IPS-18c (cell line): ENCODE measurements at regions not wholly inside any gene's neighbourhood (a gene's known extent, or its start where the extent isn't known, plus 50 kb on each side); places are given as distances from the start of the nearest gene placed in this dataset.

ENCODE experiments used
- H3K4me3 ChIP-seq: 2 replicates; pipeline ENCODE4 v1.7.0; 2013; ENCODE audit warnings: low read depth, mild to moderate bottlenecking, low read length, moderate library complexity; ENCODE audit not compliant: insufficient read depth
- H3K9me3 ChIP-seq: one replicate; pipeline ENCODE4 v1.6.1; 2013; ENCODE audit warnings: mild to moderate bottlenecking, low read length, moderate library complexity; ENCODE audit not compliant: control insufficient read depth, insufficient read depth

GRCh38 chr11:70696564-70696963 is 298.2 kb downstream of the CTTN start:
- Histone ChIP-seq H3K4me3 (no peak overlapping the region), H3K9me3 (no peaks in the 10 kb centered on the region)

DNA sequence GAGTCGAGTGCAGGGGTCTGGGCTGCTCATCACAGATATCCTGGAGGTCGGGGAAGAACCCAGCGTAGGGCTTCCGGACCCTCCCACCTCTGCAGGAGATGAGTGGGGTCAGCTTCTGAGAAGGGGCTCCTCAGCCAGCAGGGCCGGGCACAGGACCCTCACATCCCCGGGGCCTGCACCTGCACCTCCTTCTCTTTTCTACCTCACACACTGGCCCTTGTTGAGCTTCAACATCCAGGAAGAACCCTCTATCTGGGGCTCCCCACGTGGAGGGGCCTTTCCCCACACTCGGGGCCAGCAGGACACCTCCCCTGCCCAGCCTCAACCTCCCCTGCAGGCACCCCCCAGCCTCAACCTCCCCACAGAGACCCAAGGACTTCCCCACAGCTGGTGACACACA is 299.4 kb downstream of the CTTN start:
- no peak overlapping the region for H3K4me3 ChIP-seq
- H3K9me3 ChIP-seq, result no peaks in the 10 kb centered on the region

- H3K9me3 ChIP-seq, result no peaks in the 10 kb centered on the region
- no peak overlapping the region for H3K4me3 ChIP-seq
Measured at GRCh38 chr11:70698871-70699270, 300.5 kb downstream of the CTTN start.

- H3K9me3 ChIP-seq, result no peaks in the 10 kb centered on the region
- H3K4me3 ChIP-seq, result no peak overlapping the region
Measured at GRCh38 chr11:70699294-70700221, 301.2 kb downstream of the CTTN start.

DNA sequence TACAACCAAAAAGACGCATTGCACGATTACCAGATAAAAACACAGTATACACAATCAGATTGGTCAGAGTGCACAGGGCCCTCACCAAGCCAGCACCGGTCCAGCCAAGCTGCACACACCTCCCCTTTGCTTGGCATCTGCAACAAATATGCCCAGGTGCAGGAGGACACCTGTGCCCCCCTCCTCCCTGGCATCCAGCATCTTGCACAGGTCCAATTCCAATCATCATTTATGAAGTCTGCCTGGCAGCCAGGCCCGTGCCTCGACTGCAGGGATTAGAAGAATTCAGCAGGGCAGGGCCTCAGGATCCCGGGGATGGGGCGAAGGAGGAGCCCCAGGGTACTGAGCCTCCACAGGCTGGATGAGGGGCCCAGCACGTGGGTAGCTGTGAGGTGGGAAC is 302.1 kb downstream of the CTTN start:
- H3K4me3 ChIP-seq, result no peak overlapping the region
- no peaks in the 10 kb centered on the region for H3K9me3 ChIP-seq

DNA sequence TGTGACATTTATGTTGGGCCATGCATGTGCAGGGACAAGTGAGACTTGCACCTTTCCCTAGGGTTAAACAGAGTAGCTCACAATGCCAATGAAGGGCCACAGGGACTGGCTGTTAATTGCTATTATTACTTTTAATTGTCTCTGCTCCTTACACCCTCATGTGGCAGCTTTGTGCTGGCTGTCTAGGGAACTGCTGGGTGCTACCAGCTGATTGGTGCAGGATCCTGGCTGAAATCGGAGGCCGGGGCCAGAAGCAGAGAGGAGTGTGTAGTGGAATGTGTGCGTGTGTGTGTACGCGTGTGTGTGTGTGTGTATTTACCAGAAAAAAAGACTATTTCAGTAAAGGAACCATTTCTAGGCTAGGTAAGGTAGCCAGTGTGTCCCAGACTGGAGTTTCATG is 302.5 kb downstream of the CTTN start:
- Histone ChIP-seq H3K4me3 (no peak overlapping the region), H3K9me3 (no peaks in the 10 kb centered on the region)

DNA sequence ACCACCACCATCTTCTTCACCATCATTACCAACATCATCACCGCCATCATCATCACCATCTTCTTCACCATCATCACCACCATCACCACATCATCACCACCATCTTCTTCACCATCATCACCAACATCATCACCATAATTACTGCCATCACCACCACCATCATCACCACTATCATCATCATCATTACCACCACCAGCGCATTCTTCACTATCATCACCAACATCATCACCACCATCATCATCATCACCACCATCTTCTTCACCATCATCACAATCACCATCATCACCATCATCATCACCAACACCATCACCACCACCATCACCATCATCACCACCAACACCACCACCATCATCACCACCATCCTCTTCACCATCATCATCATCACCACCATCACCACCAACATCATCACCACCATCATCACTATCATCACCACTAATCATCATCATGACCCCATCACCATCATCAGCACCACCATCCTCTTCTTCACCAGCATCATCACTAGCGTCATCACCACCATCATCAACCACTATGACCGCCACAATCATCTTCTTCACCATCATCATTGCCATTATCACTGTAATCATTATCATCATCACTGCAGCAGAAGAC is 303.8 kb downstream of the CTTN start:
- H3K9me3 ChIP-seq, result no peaks in the 10 kb centered on the region
- H3K4me3 ChIP-seq, result no peak overlapping the region

DNA sequence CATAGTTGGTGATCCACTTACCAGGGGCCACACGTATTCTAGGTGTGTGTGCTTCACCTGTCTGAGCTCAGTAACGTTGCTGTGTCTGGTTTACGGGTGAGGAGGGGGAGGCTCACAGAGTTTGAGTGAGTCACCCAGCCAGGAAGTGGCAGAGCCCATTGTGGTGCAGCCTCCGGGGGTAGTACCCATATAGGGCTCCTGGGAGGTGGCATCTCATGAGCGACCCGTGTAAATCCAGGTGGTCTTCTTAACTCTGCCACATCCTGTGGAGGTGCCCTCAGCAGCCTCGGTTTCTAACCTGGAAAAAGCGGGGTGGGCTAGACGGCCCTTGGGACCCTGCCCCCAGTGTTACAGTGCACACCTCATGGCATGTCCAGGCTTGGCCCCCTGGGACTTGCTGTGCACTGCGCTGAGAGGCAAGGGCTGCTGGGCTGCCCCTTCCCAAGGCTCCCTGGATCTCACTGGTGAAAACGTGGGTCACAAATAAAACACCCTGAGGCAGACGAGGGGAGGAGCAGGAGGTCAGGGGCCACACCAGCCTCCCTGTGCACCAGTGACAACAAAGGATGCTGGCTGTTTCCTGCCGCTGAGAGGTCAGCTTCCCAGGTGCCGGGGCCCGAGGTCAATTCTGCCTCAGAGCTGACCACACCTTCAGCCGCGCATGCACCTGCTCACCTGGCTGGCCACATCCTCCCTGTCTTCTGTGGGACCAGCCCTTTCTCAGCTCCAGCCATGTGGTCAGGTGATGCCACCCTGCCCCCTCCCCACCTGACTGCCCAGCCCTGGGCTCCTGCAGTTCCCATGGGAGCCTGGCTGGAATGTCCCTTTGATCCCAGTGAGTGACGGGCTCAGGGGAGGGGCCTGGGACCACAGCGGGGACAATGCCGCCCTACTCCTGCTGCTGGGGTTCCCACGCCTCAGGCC is 305.1 kb downstream of the CTTN start:
- Histone ChIP-seq H3K4me3 (no peak overlapping the region), H3K9me3 (no peaks in the 10 kb centered on the region)

- H3K9me3 ChIP-seq, result no peaks in the 10 kb centered on the region
- no peak overlapping the region for H3K4me3 ChIP-seq
Measured at GRCh38 chr11:70705097-70705496, 306.8 kb downstream of the CTTN start.

DNA sequence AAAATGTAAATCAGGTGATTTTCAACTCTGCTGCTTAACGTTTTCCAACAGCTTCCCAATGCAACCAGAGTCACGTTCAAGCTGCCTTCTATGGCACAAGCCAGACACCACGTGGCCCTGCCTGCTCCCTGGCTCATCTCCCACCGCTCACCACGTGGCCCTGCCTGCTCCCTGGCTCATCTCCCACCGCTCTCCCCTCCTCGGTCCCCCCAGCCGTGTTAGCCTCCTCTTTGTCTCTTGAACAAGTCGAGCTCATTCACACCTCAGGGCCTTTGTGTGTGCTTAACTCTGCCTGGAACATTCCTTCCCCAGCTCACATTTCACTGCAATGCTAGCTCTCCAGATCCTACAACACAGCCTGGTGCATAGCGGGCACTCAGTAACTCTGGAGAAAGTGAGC is 307.6 kb downstream of the CTTN start:
- Histone ChIP-seq H3K4me3 (no peak overlapping the region), H3K9me3 (no peaks in the 10 kb centered on the region)

DNA sequence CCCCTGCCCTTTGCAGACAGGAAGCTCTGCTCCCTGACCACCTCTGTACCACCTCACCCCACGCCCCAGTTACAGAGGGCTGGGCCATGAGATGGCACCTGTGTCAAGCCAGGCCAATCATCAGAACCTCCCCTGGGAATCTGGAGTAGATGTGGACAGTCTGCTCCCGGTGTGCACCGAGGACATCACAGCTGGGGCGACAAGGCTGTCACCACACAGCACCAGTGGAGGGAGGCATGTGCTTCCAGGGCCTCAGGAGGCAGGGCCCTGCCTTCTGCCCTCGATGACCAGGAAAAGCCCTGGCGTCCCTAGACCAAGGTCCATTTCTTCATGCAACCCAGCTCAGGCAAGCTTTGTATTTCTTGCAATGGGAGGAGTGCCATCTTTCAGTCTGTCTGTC is 309.5 kb downstream of the CTTN start:
- no peak overlapping the region for H3K4me3 ChIP-seq
- H3K9me3 ChIP-seq, result no peaks in the 10 kb centered on the region

- Histone ChIP-seq H3K4me3 (no peak overlapping the region), H3K9me3 (no peaks in the 10 kb centered on the region)
Measured at GRCh38 chr11:70709596-70709995, 311.3 kb downstream of the CTTN start.

GRCh38 chr11:70710192-70710591 is 311.9 kb downstream of the CTTN start:
- H3K9me3 ChIP-seq, result no peaks in the 10 kb centered on the region
- no peak overlapping the region for H3K4me3 ChIP-seq

- Histone ChIP-seq H3K4me3 (no peak overlapping the region), H3K9me3 (no peaks in the 10 kb centered on the region)
Measured at GRCh38 chr11:70710601-70711000, 312.3 kb downstream of the CTTN start.

DNA sequence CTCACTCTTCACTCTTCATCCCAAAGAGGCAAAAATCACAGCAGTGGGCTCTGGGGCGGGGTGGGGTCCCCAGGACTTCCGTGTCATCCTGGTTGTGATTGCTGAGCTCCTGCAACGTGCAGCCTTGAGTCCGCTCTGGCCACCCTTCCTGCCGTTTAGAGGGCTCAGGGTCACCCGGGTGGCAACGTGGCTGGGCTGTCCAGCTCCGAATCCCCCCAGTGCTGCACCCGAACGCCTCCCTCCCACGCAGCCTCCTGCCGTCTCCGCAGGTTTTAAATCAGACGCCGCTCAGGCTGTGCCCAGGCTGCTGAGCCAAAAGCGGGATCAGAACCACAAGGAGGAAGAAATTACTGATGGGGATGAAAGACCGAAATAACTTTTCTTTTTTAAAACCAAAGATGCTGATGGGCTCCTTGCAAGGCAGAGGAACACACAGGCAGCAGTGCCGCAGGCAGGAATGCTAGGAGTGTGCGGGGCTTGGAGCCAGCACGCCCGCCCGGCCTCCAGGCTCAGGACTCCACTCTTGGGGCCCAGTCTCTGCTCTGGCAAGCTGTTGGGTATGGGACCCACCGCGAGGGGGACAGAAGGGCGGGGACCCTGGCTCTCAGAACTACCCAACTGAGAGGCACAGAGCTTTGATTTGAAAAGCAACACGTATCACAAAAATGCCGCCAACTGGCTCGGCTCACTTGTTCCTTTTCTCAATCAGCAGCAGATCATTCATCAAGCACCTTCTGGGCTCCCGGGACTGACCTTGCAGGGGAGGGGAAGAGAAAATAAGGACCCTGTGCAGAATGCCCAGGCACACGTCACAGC is 313.0 kb downstream of the CTTN start:
- Histone ChIP-seq H3K4me3 (no peak overlapping the region), H3K9me3 (no peaks in the 10 kb centered on the region)

- Histone ChIP-seq H3K4me3 (no peak overlapping the region), H3K9me3 (no peaks in the 10 kb centered on the region)
Measured at GRCh38 chr11:70711911-70712185, 313.5 kb downstream of the CTTN start.

DNA sequence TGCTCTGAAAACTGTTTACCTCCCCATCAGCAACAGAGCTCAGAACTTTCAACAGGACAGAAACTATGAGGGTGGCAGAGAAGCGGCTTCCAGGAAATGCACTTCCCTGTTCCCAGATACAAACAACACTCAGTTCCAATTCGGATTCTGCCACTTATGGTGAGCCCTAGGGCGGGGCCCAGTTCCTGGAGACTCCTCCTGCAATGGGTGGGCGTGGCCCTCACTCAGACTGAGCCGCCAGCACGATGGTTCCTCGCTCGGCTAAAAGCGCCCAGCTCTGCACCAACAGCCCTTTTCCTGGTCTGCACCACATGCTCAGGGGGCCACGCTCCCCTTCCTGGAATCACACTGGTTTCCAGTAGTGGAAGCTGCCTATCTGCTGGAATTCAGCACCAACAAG is 314.1 kb downstream of the CTTN start:
- Histone ChIP-seq H3K9me3 (no peaks in the 10 kb centered on the region), H3K4me3 (no peak overlapping the region)
